ENCODE measurements at regions not wholly inside any gene's neighbourhood (a gene's known extent, or its start where the extent isn't known, plus 50 kb on each side); places are given as distances from the start of the nearest gene placed in this dataset.

DNA sequence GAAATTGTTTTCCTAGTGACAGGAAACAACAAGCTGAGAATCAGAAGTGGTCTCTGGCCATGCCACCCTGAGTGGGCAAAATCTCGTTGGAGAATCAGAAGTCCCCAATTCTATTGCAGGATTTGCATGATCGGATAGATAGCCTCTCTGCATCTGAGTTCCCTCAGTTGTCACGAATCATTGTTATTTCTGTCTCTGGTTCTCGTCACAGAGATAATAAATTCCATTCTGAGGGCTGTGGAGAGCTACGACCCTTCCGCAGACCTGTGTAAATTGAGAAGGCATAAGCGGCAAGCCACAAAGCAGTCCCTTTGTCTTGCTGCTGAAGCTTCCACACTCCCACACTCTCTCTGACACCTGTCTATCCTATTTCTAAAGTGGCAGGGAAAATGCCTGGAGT lies 102.4 kb upstream of the CNR1 start:
- Histone ChIP-seq H3K4me3 (no peak overlapping the region), H3K4me1 (no peaks in the 10 kb centered on the region), H3K9me3 (no peaks in the 10 kb centered on the region), H3K27ac (no peak overlapping the region), H3K27me3 (peaks cover 0 to 13% (median 0%) of the 10 kb centered on the region in 9 donors), H3K36me3 (no peaks in the 10 kb centered on the region)
- intact Hi-C loops (cut with DNase I): no loop called here
- DNase-seq: no peak
- ATAC-seq: no peak
- TF ChIP-seq, protein P1, sequence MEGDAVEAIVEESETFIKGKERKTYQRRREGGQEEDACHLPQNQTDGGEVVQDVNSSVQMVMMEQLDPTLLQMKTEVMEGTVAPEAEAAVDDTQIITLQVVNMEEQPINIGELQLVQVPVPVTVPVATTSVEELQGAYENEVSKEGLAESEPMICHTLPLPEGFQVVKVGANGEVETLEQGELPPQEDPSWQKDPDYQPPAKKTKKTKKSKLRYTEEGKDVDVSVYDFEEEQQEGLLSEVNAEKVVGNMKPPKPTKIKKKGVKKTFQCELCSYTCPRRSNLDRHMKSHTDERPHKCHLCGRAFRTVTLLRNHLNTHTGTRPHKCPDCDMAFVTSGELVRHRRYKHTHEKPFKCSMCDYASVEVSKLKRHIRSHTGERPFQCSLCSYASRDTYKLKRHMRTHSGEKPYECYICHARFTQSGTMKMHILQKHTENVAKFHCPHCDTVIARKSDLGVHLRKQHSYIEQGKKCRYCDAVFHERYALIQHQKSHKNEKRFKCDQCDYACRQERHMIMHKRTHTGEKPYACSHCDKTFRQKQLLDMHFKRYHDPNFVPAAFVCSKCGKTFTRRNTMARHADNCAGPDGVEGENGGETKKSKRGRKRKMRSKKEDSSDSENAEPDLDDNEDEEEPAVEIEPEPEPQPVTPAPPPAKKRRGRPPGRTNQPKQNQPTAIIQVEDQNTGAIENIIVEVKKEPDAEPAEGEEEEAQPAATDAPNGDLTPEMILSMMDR (IDR thresholded peaks at IDR 0.05): no peak
- no peak for TF ChIP-seq POLR2A (IDR thresholded peaks at IDR 0.05)
- 12 to 14% (median 13%) methylated on average over 7 of the region's 7 CpGs for WGBS, 4 donors

DNA sequence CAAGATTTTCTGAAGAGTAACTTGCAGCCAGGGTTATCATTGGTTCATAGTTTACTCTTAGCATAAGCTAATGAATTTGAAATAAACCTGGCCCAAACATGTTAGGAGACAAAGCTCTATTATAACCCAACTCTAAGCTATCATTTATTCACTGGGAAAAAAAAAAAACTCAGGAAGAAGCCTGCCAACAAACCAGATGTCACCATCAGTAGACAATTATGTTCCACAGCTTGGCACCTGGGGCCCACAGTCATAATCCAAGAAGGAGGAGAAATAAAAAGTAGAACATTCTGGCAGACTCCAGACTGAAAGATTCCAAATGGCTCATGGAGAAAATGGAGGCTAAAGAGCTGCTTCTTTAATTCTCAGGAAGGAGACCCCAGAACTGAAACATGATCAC lies 100.0 kb upstream of the CNR1 start:
- no peaks in the 10 kb centered on the region for H3K9me3 ChIP-seq
- H3K36me3 ChIP-seq: no peaks in the 10 kb centered on the region
- no peak for ATAC-seq
- no peak overlapping the region for H3K4me3 ChIP-seq
- TF ChIP-seq, protein P1 (IDR thresholded peaks at IDR 0.05): no peak
- TF ChIP-seq POLR2A (IDR thresholded peaks at IDR 0.05): no peak
- intact Hi-C loops (cut with DNase I): no loop called here
- H3K27ac ChIP-seq: no peak overlapping the region
- H3K4me1 ChIP-seq: no peaks in the 10 kb centered on the region
- no peak for DNase-seq
- peaks cover 0 to 13% (median 0%) of the 10 kb centered on the region in 9 donors for H3K27me3 ChIP-seq

DNA sequence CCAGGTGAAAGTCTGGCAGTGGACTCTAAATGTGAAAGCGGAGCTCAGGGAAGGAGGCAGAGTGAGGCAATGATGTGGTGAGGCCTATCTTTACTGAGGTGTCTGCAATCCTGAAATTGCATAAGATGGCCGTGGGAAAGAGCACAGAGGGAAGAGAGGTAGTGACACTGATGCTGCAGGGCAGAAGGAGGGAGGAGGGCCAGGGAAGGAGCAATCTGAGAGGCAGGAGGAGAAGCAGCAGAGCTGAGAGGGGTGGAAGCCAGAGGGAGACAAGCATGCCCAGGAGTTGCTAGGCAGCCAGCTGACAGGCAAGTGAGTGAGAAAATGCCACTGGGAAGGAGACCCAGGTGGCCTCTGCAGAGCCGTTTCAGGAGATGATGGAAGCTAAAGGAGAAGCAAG lies 97.4 kb upstream of the CNR1 start:
- no peak for ATAC-seq
- H3K4me3 ChIP-seq: no peak overlapping the region
- WGBS, 4 donors: 41 to 53% (median 50%) methylated on average over 3 of the region's 3 CpGs

DNA sequence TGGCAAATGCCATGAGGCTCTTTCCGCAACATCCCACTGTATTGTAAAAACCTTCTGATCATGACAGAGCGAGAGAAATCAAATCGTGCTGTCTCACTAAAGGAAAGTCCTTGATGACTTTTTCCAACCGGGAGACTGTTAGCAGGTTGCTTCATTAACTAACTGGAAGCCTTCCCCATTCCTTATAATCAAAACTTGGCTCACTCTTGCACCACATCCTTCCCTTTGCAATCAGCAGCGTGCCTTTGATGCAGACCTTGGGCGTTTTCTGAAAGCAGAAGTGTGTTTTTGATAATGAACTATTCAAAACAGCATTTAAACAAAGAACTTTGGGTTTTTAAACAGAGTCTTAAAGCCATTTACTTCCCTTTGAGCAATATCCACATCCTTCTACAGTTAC lies 96.2 kb upstream of the CNR1 start:
- DNase-seq: no peak
- TF ChIP-seq, protein P1 (IDR thresholded peaks at IDR 0.05): no peak
- TF ChIP-seq POLR2A (IDR thresholded peaks at IDR 0.05): no peak
- no peaks in the 10 kb centered on the region for H3K4me1 ChIP-seq
- H3K36me3 ChIP-seq: no peaks in the 10 kb centered on the region
- no peak overlapping the region for H3K27ac ChIP-seq
- no peak overlapping the region for H3K4me3 ChIP-seq
- 55 to 65% (median 57%) methylated on average over 6 of the region's 6 CpGs for WGBS, 4 donors
- no peaks in the 10 kb centered on the region for H3K27me3 ChIP-seq
- ATAC-seq: peak in 3 of 4 donors; percentile 24 to 71 (median 49)
- intact Hi-C loops (cut with DNase I): no loop called here
- H3K9me3 ChIP-seq: peaks cover 0 to 12% (median 0%) of the 10 kb centered on the region in 12 donors

More for the DNA sequence above, 97.4 kb upstream of the CNR1 start:
- H3K9me3 ChIP-seq: peaks cover 0 to 6% (median 0%) of the 10 kb centered on the region in 12 donors
- DNase-seq: no peak
- intact Hi-C loops (cut with DNase I): no loop called here
- TF ChIP-seq, protein P1 (IDR thresholded peaks at IDR 0.05): no peak
- no peak for TF ChIP-seq POLR2A (IDR thresholded peaks at IDR 0.05)
- H3K36me3 ChIP-seq: no peaks in the 10 kb centered on the region
- H3K27me3 ChIP-seq: peaks cover 0 to 6% (median 0%) of the 10 kb centered on the region in 9 donors
- no peaks in the 10 kb centered on the region for H3K4me1 ChIP-seq
- H3K27ac ChIP-seq: no peak overlapping the region
